Neural cell (in vitro differentiated cells): ENCODE measurements at regions not wholly inside any gene's neighbourhood (a gene's known extent, or its start where the extent isn't known, plus 50 kb on each side); places are given as distances from the start of the nearest gene placed in this dataset.

Source experiments
- H2AFZ ChIP-seq: fragments of 200-600, 300-800 bp; sonication (generic), shearing (Covaris generic); 2 replicates; pipeline ENCODE4 v1.6.0; 2014; ENCODE audit warnings: low read depth, mild to moderate bottlenecking, antibody characterized with exemption, low read length, moderate library complexity
- H3F3A ChIP-seq: fragments of 200-600 bp; shearing (Covaris generic); 2 replicates; pipeline ENCODE4 v1.6.1; 2016; ENCODE audit warnings: mild to moderate bottlenecking, moderate library complexity, mixed read lengths, antibody characterized with exemption, low read length; ENCODE audit not compliant: insufficient read depth, poor library complexity, severe bottlenecking
- H3K27ac ChIP-seq: fragments of 200-600, 300-800 bp; sonication (generic), shearing (Covaris generic); 2 replicates; pipeline ENCODE4 v1.5.1; 2014; ENCODE audit warnings: mild to moderate bottlenecking, low read length, moderate library complexity
- H3K27me3 ChIP-seq: fragments of 300-800, 200-600 bp; sonication (generic), shearing (Covaris generic); 2 replicates; pipeline ENCODE4 v1.6.0; 2014; ENCODE audit warnings: mild to moderate bottlenecking, low read depth, low read length, moderate library complexity; ENCODE audit not compliant: insufficient read depth
- H3K36me3 ChIP-seq: fragments of 300-800, 200-600 bp; sonication (generic), shearing (Covaris generic); 2 replicates; pipeline ENCODE4 v1.5.1; 2014; ENCODE audit warnings: mild to moderate bottlenecking, antibody characterized with exemption, low read length, moderate library complexity; ENCODE audit not compliant: insufficient read depth
- H3K4me2 ChIP-seq: fragments of 300-800, 200-600 bp; sonication (generic), shearing (Covaris generic); 2 replicates; pipeline ENCODE4 v1.6.0; 2014; ENCODE audit warnings: mild to moderate bottlenecking, low read length
- H3K4me3 ChIP-seq: fragments of 300-800, 200-600 bp; sonication (generic), shearing (Covaris generic); 2 replicates; pipeline ENCODE4 v1.5.1; 2014; ENCODE audit warnings: mild to moderate bottlenecking, low read length, moderate library complexity
- H3K79me2 ChIP-seq: fragments of 200-600 bp; shearing (Covaris generic); replicated peaks from 2 replicates; pipeline ENCODE4 v1.6.0; 2014; ENCODE audit warnings: mild to moderate bottlenecking, low read length, moderate library complexity; ENCODE audit not compliant: insufficient read depth
- H3K9ac ChIP-seq: fragments of 300-800, 200-600 bp; sonication (generic), shearing (Covaris generic); 2 replicates; pipeline ENCODE4 v1.6.1; 2016; ENCODE audit warnings: mild to moderate bottlenecking, low read length, mixed read lengths
- H3K9me2 ChIP-seq: fragments of 200-600 bp; shearing (Covaris generic); 2 replicates; pipeline ENCODE4 v1.6.1; 2016; ENCODE audit warnings: mild to moderate bottlenecking, low read length, mixed read lengths; ENCODE audit not compliant: insufficient read depth
- H3K9me3 ChIP-seq: fragments of 200-600, 300-800 bp; sonication (generic), shearing (Covaris generic); 2 replicates; pipeline ENCODE4 v1.6.1; 2016; ENCODE audit warnings: mild to moderate bottlenecking, mixed run types, low read length, moderate library complexity, mixed read lengths
- H4K20me1 ChIP-seq: fragments of 200-600 bp; shearing (Covaris generic); 2 replicates; pipeline ENCODE4 v1.6.1; 2016; ENCODE audit warnings: mild to moderate bottlenecking, mixed run types; ENCODE audit not compliant: insufficient read depth
- CTCF ChIP-seq: fragments of 450-650 bp; IDR thresholded peaks from 2 replicates; pipeline ENCODE4 v1.5.1; 2014; ENCODE audit warnings: antibody characterized with exemption, mild to moderate bottlenecking, moderate library complexity; ENCODE audit not compliant: poor library complexity, severe bottlenecking
- EP300 ChIP-seq: fragments of 450-650 bp; conservative IDR thresholded peaks from 2 replicates; pipeline ENCODE4 v1.6.1; 2014; ENCODE audit warnings: antibody characterized with exemption, mild to moderate bottlenecking, moderate library complexity; ENCODE audit not compliant: poor library complexity, severe bottlenecking
- EZH2 ChIP-seq: fragments of 200-600, 300-800 bp; shearing (Covaris generic), sonication (generic); IDR thresholded peaks from 2 replicates; pipeline ENCODE4 v1.6.1; 2014; ENCODE audit warnings: antibody characterized with exemption, low read length, borderline replicate concordance, mild to moderate bottlenecking; ENCODE audit not compliant: insufficient read depth, poor library complexity, severe bottlenecking
- MXI1 ChIP-seq: fragments of 450-650 bp; conservative IDR thresholded peaks from 2 replicates; pipeline ENCODE4 v1.6.1; 2014; ENCODE audit warnings: antibody characterized with exemption, mild to moderate bottlenecking; ENCODE audit not compliant: poor library complexity, severe bottlenecking
- POLR2AphosphoS5 ChIP-seq: IDR thresholded peaks from 2 replicates; pipeline ENCODE4 v1.6.1; 2012
- RAD21 ChIP-seq: fragments of 450-650 bp; conservative IDR thresholded peaks from 2 replicates; pipeline ENCODE4 v1.6.1; 2014; ENCODE audit warnings: antibody characterized with exemption, mild to moderate bottlenecking, moderate library complexity
- REST ChIP-seq: IDR thresholded peaks from 2 replicates; pipeline ENCODE4 v1.6.1; 2012; ENCODE audit warnings: borderline replicate concordance
- SMC3 ChIP-seq: fragments of 450-650 bp; conservative IDR thresholded peaks from 2 replicates; pipeline ENCODE4 v1.6.1; 2014; ENCODE audit warnings: antibody characterized with exemption, mild to moderate bottlenecking, moderate library complexity; ENCODE audit not compliant: poor library complexity
- TAF1 ChIP-seq: IDR thresholded peaks from 2 replicates; pipeline ENCODE4 v1.6.1; 2012; ENCODE audit warnings: low read depth

GRCh38 chr2:4501525-4501924, 798.1 kb downstream of the DCDC2C start:
- Histone ChIP-seq H3K4me2 (no peak overlapping the region), H3F3A (no peaks in the 10 kb centered on the region), H3K9me3 (no peaks in the 10 kb centered on the region), H3K27me3 (no peaks in the 10 kb centered on the region), H3K27ac (no peak overlapping the region), H3K9me2 (no peaks in the 10 kb centered on the region), H3K79me2 (no peaks in the 10 kb centered on the region), H3K4me3 (no peak overlapping the region), H3K9ac (no peak overlapping the region), H3K36me3 (no peaks in the 10 kb centered on the region), H4K20me1 (no peaks in the 10 kb centered on the region), H2AFZ (no peak overlapping the region)
- TF ChIP-seq MXI1 (no peak), EZH2 (no peak), REST (no peak), SMC3 (no peak), TAF1 (no peak), EP300 (no peak), CTCF (no peak), POLR2AphosphoS5 (no peak), RAD21 (no peak)

- Histone ChIP-seq H3K36me3 (no peaks in the 10 kb centered on the region), H3F3A (no peaks in the 10 kb centered on the region), H3K79me2 (no peaks in the 10 kb centered on the region), H4K20me1 (no peaks in the 10 kb centered on the region), H3K27me3 (no peaks in the 10 kb centered on the region), H3K9me3 (no peaks in the 10 kb centered on the region), H3K27ac (no peak overlapping the region), H2AFZ (no peak overlapping the region), H3K4me2 (no peak overlapping the region), H3K4me3 (no peak overlapping the region), H3K9me2 (no peaks in the 10 kb centered on the region), H3K9ac (no peak overlapping the region)
- TF ChIP-seq CTCF, result no peak
- TF ChIP-seq EZH2, result no peak
- TF ChIP-seq SMC3, result no peak
- TF ChIP-seq REST, result no peak
- TF ChIP-seq TAF1, result no peak
- no peak for TF ChIP-seq RAD21
- no peak for TF ChIP-seq MXI1
- no peak for TF ChIP-seq POLR2AphosphoS5
- no peak for TF ChIP-seq EP300
These were observed 799.0 kb downstream of the DCDC2C start for GRCh38 chr2:4502230-4502843.
